ENCODE measurements at regions not wholly inside any gene's neighbourhood (a gene's known extent, or its start where the extent isn't known, plus 50 kb on each side); places are given as distances from the start of the nearest gene placed in this dataset.

- no peaks in the 10 kb centered on the region for H3K36me3 ChIP-seq (ENCODE audit: control insufficient read depth in 3 of 3, insufficient read depth in 3 of 3, low read length in 3 of 3)
- no peak overlapping the region for H3K27ac ChIP-seq (ENCODE audit: low read depth, low read length)
- H3K4me3 ChIP-seq (ENCODE audit: low read length in 3 of 3) = no peak overlapping the region
- H3K9me3 ChIP-seq (ENCODE audit: control insufficient read depth in 3 of 3, low read length in 3 of 3) = no peaks in the 10 kb centered on the region
- no peaks in the 10 kb centered on the region for H3K27me3 ChIP-seq (ENCODE audit: control insufficient read depth in 3 of 3, insufficient read depth in 3 of 3, low read length in 3 of 3)
- H3K4me1 ChIP-seq (ENCODE audit: control insufficient read depth in 3 of 3, insufficient read depth in 3 of 3, low read length in 3 of 3) = no peaks in the 10 kb centered on the region
- no peak overlapping the region for H3K9ac ChIP-seq (ENCODE audit: low read depth in 1 of 3, low read length in 3 of 3)
These were observed 206.5 kb upstream of the GOT2 start for GRCh38 chr16:58940609-58941008.

GRCh38 chr16:58938811-58939210 is 204.7 kb upstream of the GOT2 start:
- Histone ChIP-seq H3K36me3 (ENCODE audit: control insufficient read depth in 3 of 3, insufficient read depth in 3 of 3, low read length in 3 of 3) (no peaks in the 10 kb centered on the region), H3K27ac (ENCODE audit: low read depth, low read length) (no peak overlapping the region), H3K27me3 (ENCODE audit: control insufficient read depth in 3 of 3, insufficient read depth in 3 of 3, low read length in 3 of 3) (no peaks in the 10 kb centered on the region), H3K9ac (ENCODE audit: low read depth in 1 of 3, low read length in 3 of 3) (no peak overlapping the region), H3K4me3 (ENCODE audit: low read length in 3 of 3) (no peak overlapping the region), H3K4me1 (ENCODE audit: control insufficient read depth in 3 of 3, insufficient read depth in 3 of 3, low read length in 3 of 3) (no peaks in the 10 kb centered on the region), H3K9me3 (ENCODE audit: control insufficient read depth in 3 of 3, low read length in 3 of 3) (peaks cover 0 to 5% (median 0%) of the 10 kb centered on the region in 3 donors)

GRCh38 chr16:58937661-58938060 is 203.5 kb upstream of the GOT2 start:
- Histone ChIP-seq H3K9ac (ENCODE audit: low read depth in 1 of 3, low read length in 3 of 3) (no peak overlapping the region), H3K4me1 (ENCODE audit: control insufficient read depth in 3 of 3, insufficient read depth in 3 of 3, low read length in 3 of 3) (no peaks in the 10 kb centered on the region), H3K27ac (ENCODE audit: low read depth, low read length) (no peak overlapping the region), H3K27me3 (ENCODE audit: control insufficient read depth in 3 of 3, insufficient read depth in 3 of 3, low read length in 3 of 3) (no peaks in the 10 kb centered on the region), H3K4me3 (ENCODE audit: low read length in 3 of 3) (no peak overlapping the region), H3K9me3 (ENCODE audit: control insufficient read depth in 3 of 3, low read length in 3 of 3) (peaks cover 0 to 6% (median 0%) of the 10 kb centered on the region in 3 donors), H3K36me3 (ENCODE audit: control insufficient read depth in 3 of 3, insufficient read depth in 3 of 3, low read length in 3 of 3) (no peaks in the 10 kb centered on the region)

- H3K36me3 ChIP-seq (ENCODE audit: control insufficient read depth in 3 of 3, insufficient read depth in 3 of 3, low read length in 3 of 3) = no peaks in the 10 kb centered on the region
These were observed 199.1 kb upstream of the GOT2 start for GRCh38 chr16:58933186-58933585.

GRCh38 chr16:58931436-58931835 is 197.3 kb upstream of the GOT2 start:
- no peak overlapping the region for H3K27ac ChIP-seq (ENCODE audit: low read depth, low read length)
- no peaks in the 10 kb centered on the region for H3K36me3 ChIP-seq (ENCODE audit: control insufficient read depth in 3 of 3, insufficient read depth in 3 of 3, low read length in 3 of 3)
- peaks cover 0 to 6% (median 0%) of the 10 kb centered on the region in 3 donors for H3K9me3 ChIP-seq (ENCODE audit: control insufficient read depth in 3 of 3, low read length in 3 of 3)
- no peaks in the 10 kb centered on the region for H3K27me3 ChIP-seq (ENCODE audit: control insufficient read depth in 3 of 3, insufficient read depth in 3 of 3, low read length in 3 of 3)
- no peak overlapping the region for H3K9ac ChIP-seq (ENCODE audit: low read depth in 1 of 3, low read length in 3 of 3)
- H3K4me1 ChIP-seq (ENCODE audit: control insufficient read depth in 3 of 3, insufficient read depth in 3 of 3, low read length in 3 of 3) = no peaks in the 10 kb centered on the region
- H3K4me3 ChIP-seq (ENCODE audit: low read length in 3 of 3) = no peak overlapping the region

More at GRCh38 chr16:58933186-58933585, 199.1 kb upstream of the GOT2 start:
- peaks cover 0 to 6% (median 0%) of the 10 kb centered on the region in 3 donors for H3K9me3 ChIP-seq (ENCODE audit: control insufficient read depth in 3 of 3, low read length in 3 of 3)
- no peak overlapping the region for H3K9ac ChIP-seq (ENCODE audit: low read depth in 1 of 3, low read length in 3 of 3)
- H3K27me3 ChIP-seq (ENCODE audit: control insufficient read depth in 3 of 3, insufficient read depth in 3 of 3, low read length in 3 of 3) = no peaks in the 10 kb centered on the region
- H3K27ac ChIP-seq (ENCODE audit: low read depth, low read length) = no peak overlapping the region
- no peak overlapping the region for H3K4me3 ChIP-seq (ENCODE audit: low read length in 3 of 3)
- H3K4me1 ChIP-seq (ENCODE audit: control insufficient read depth in 3 of 3, insufficient read depth in 3 of 3, low read length in 3 of 3) = no peaks in the 10 kb centered on the region

GRCh38 chr16:58923094-58923493 is 189.0 kb upstream of the GOT2 start:
- Histone ChIP-seq H3K4me1 (ENCODE audit: control insufficient read depth in 3 of 3, insufficient read depth in 3 of 3, low read length in 3 of 3) (no peaks in the 10 kb centered on the region), H3K4me3 (ENCODE audit: low read length in 3 of 3) (no peak overlapping the region), H3K27ac (ENCODE audit: low read depth, low read length) (no peak overlapping the region), H3K36me3 (ENCODE audit: control insufficient read depth in 3 of 3, insufficient read depth in 3 of 3, low read length in 3 of 3) (no peaks in the 10 kb centered on the region), H3K9ac (ENCODE audit: low read depth in 1 of 3, low read length in 3 of 3) (no peak overlapping the region), H3K27me3 (ENCODE audit: control insufficient read depth in 3 of 3, insufficient read depth in 3 of 3, low read length in 3 of 3) (no peaks in the 10 kb centered on the region), H3K9me3 (ENCODE audit: control insufficient read depth in 3 of 3, low read length in 3 of 3) (no peaks in the 10 kb centered on the region)

GRCh38 chr16:58913456-58913855 is 179.3 kb upstream of the GOT2 start:
- H3K27me3 ChIP-seq (ENCODE audit: control insufficient read depth in 3 of 3, insufficient read depth in 3 of 3, low read length in 3 of 3) = no peaks in the 10 kb centered on the region
- H3K4me1 ChIP-seq (ENCODE audit: control insufficient read depth in 3 of 3, insufficient read depth in 3 of 3, low read length in 3 of 3) = no peaks in the 10 kb centered on the region
- H3K9ac ChIP-seq (ENCODE audit: low read depth in 1 of 3, low read length in 3 of 3) = no peak overlapping the region
- no peaks in the 10 kb centered on the region for H3K36me3 ChIP-seq (ENCODE audit: control insufficient read depth in 3 of 3, insufficient read depth in 3 of 3, low read length in 3 of 3)
- no peak overlapping the region for H3K27ac ChIP-seq (ENCODE audit: low read depth, low read length)
- no peaks in the 10 kb centered on the region for H3K9me3 ChIP-seq (ENCODE audit: control insufficient read depth in 3 of 3, low read length in 3 of 3)
- H3K4me3 ChIP-seq (ENCODE audit: low read length in 3 of 3) = no peak overlapping the region

GRCh38 chr16:58912571-58912970 is 178.5 kb upstream of the GOT2 start:
- no peaks in the 10 kb centered on the region for H3K36me3 ChIP-seq (ENCODE audit: control insufficient read depth in 3 of 3, insufficient read depth in 3 of 3, low read length in 3 of 3)
- H3K27ac ChIP-seq (ENCODE audit: low read depth, low read length) = no peak overlapping the region
- no peaks in the 10 kb centered on the region for H3K4me1 ChIP-seq (ENCODE audit: control insufficient read depth in 3 of 3, insufficient read depth in 3 of 3, low read length in 3 of 3)
- H3K27me3 ChIP-seq (ENCODE audit: control insufficient read depth in 3 of 3, insufficient read depth in 3 of 3, low read length in 3 of 3) = no peaks in the 10 kb centered on the region
- H3K9me3 ChIP-seq (ENCODE audit: control insufficient read depth in 3 of 3, low read length in 3 of 3) = no peaks in the 10 kb centered on the region
- no peak overlapping the region for H3K4me3 ChIP-seq (ENCODE audit: low read length in 3 of 3)
- H3K9ac ChIP-seq (ENCODE audit: low read depth in 1 of 3, low read length in 3 of 3) = no peak overlapping the region

- H3K27me3 ChIP-seq (ENCODE audit: control insufficient read depth in 3 of 3, insufficient read depth in 3 of 3, low read length in 3 of 3) = no peaks in the 10 kb centered on the region
- H3K36me3 ChIP-seq (ENCODE audit: control insufficient read depth in 3 of 3, insufficient read depth in 3 of 3, low read length in 3 of 3) = no peaks in the 10 kb centered on the region
- H3K27ac ChIP-seq (ENCODE audit: low read depth, low read length) = no peak overlapping the region
- no peak overlapping the region for H3K9ac ChIP-seq (ENCODE audit: low read depth in 1 of 3, low read length in 3 of 3)
- H3K4me3 ChIP-seq (ENCODE audit: low read length in 3 of 3) = no peak overlapping the region
- H3K4me1 ChIP-seq (ENCODE audit: control insufficient read depth in 3 of 3, insufficient read depth in 3 of 3, low read length in 3 of 3) = no peaks in the 10 kb centered on the region
- no peaks in the 10 kb centered on the region for H3K9me3 ChIP-seq (ENCODE audit: control insufficient read depth in 3 of 3, low read length in 3 of 3)
These were observed 173.0 kb upstream of the GOT2 start for GRCh38 chr16:58906981-58907715.

GRCh38 chr16:58904291-58904690 is 170.2 kb upstream of the GOT2 start:
- H3K4me3 ChIP-seq (ENCODE audit: low read length in 3 of 3) = no peak overlapping the region
- H3K36me3 ChIP-seq (ENCODE audit: control insufficient read depth in 3 of 3, insufficient read depth in 3 of 3, low read length in 3 of 3) = no peaks in the 10 kb centered on the region
- no peak overlapping the region for H3K27ac ChIP-seq (ENCODE audit: low read depth, low read length)
- H3K4me1 ChIP-seq (ENCODE audit: control insufficient read depth in 3 of 3, insufficient read depth in 3 of 3, low read length in 3 of 3) = no peaks in the 10 kb centered on the region
- no peak overlapping the region for H3K9ac ChIP-seq (ENCODE audit: low read depth in 1 of 3, low read length in 3 of 3)
- no peaks in the 10 kb centered on the region for H3K27me3 ChIP-seq (ENCODE audit: control insufficient read depth in 3 of 3, insufficient read depth in 3 of 3, low read length in 3 of 3)
- no peaks in the 10 kb centered on the region for H3K9me3 ChIP-seq (ENCODE audit: control insufficient read depth in 3 of 3, low read length in 3 of 3)
